Left ventricle myocardium inferior (tissue), 1 donor: ENCODE measurements at regions not wholly inside any gene's neighbourhood (a gene's known extent, or its start where the extent isn't known, plus 50 kb on each side); places are given as distances from the start of the nearest gene placed in this dataset.

Source experiments
- DNase-seq: peaks from one replicate; pipeline ENCODE4 v3.0.0-alpha.2; 2020
- H3K27ac ChIP-seq: fragments of 200-600 bp; replicated peaks from 2 replicates; pipeline ENCODE4 v1.8.0; 2021
- H3K27me3 ChIP-seq: fragments of 200-600 bp; 2 replicates; pipeline ENCODE4 v1.8.0; 2021; ENCODE audit warnings: low read depth
- H3K36me3 ChIP-seq: fragments of 200-600 bp; 2 replicates; pipeline ENCODE4 v1.8.0; 2021
- H3K4me1 ChIP-seq: fragments of 200-600 bp; 2 replicates; pipeline ENCODE4 v1.8.0; 2021
- H3K4me3 ChIP-seq: fragments of 200-600 bp; 2 replicates; pipeline ENCODE4 v1.8.0; 2021; ENCODE audit warnings: mild to moderate bottlenecking, moderate library complexity
- H3K9me3 ChIP-seq: fragments of 200-600 bp; replicated peaks from 2 replicates; pipeline ENCODE4 v1.8.0; 2021
- intact Hi-C: fragments of 100-400 bp; cut with micrococcal nuclease; formaldehyde crosslinking; loops from one replicate; pipeline ENCODE4 v1.11.0; 2022
- TF ChIP-seq, protein P1 (sequence below): fragments of 200-600 bp; IDR thresholded peaks from 2 replicates; pipeline ENCODE4 v1.8.0; 2021; ENCODE audit warnings: antibody characterized with exemption, mild to moderate bottlenecking, borderline replicate concordance
- donor health status: DM: no; HTN: yes; CAD: no; lungs with severe emphysema.

DNA sequence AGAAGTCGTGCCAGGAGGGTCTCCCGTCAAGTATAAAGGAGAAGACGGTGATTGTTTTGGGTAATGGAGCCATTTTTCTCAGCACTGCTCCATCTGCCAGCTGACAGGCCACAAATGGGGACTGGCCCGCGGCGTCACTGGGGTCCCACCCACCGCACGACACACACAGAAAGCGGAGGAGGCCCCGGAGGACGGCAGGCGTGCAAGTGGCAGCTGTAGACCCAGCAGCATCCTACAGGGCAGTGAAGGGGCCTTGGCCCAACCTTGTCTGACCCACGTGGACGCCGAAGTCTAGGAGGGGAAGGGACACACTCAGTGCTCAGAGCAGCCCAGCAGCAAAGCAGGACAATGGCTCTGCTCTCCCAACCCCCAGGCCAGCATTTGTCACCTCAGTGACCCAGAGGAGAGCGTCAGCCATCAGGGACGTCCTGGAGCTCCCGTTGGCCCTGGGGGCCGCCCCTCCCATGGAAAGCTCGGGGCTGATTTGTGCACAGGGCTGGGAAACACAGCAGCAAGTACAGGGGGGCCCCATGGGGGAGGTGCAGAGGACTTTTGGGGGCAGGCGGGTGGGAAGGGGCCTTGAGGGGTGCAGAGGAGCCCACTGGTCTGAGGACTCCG is 644.4 kb downstream of the BRD1 start:
- DNase-seq, result no peak
- no peaks in the 10 kb centered on the region for H3K36me3 ChIP-seq

GRCh38 chr22:49182416-49182815 is 645.3 kb downstream of the BRD1 start:
- TF ChIP-seq, protein P1, sequence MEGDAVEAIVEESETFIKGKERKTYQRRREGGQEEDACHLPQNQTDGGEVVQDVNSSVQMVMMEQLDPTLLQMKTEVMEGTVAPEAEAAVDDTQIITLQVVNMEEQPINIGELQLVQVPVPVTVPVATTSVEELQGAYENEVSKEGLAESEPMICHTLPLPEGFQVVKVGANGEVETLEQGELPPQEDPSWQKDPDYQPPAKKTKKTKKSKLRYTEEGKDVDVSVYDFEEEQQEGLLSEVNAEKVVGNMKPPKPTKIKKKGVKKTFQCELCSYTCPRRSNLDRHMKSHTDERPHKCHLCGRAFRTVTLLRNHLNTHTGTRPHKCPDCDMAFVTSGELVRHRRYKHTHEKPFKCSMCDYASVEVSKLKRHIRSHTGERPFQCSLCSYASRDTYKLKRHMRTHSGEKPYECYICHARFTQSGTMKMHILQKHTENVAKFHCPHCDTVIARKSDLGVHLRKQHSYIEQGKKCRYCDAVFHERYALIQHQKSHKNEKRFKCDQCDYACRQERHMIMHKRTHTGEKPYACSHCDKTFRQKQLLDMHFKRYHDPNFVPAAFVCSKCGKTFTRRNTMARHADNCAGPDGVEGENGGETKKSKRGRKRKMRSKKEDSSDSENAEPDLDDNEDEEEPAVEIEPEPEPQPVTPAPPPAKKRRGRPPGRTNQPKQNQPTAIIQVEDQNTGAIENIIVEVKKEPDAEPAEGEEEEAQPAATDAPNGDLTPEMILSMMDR, result no peak
- Histone ChIP-seq H3K4me3 (no peak overlapping the region), H3K4me1 (no peaks in the 10 kb centered on the region), H3K36me3 (no peaks in the 10 kb centered on the region), H3K27me3 (peaks cover 69% of the 10 kb centered on the region), H3K9me3 (no peaks in the 10 kb centered on the region), H3K27ac (no peak overlapping the region)
- intact Hi-C loops, result no loop called here
- DNase-seq, result no peak

More for the DNA sequence above, 644.4 kb downstream of the BRD1 start:
- H3K27me3 ChIP-seq, result peaks cover 60% of the 10 kb centered on the region
- no peak overlapping the region for H3K27ac ChIP-seq
- TF ChIP-seq, protein P1, result no peak
- intact Hi-C loops, result no loop called here
- no peaks in the 10 kb centered on the region for H3K4me1 ChIP-seq
- H3K9me3 ChIP-seq, result no peaks in the 10 kb centered on the region
- H3K4me3 ChIP-seq, result no peak overlapping the region

DNA sequence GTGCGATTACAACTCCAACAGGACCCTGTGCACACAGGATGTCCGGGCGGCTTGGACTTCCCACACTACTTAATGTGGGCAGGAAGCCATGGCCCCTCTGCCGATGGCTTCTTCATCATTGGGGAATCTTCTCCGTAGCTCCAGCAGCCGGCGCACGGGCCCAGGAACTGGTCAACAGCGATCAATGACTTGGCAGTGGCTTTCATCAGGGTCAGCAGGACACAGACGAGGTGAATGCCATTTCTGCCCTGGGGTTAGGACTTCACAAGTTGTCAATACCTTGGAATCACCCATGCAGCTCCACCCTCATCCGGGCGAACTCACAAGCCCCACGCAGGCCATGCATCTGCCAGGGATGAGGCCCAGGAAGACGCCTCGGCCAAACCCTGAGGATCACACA is 645.7 kb downstream of the BRD1 start:
- no peak for DNase-seq
- intact Hi-C loops, result no loop called here

GRCh38 chr22:49181431-49181830 is 646.2 kb downstream of the BRD1 start:
- no peak for DNase-seq
- H3K27me3 ChIP-seq, result peaks cover 67% of the 10 kb centered on the region
- peaks cover 4% of the 10 kb centered on the region for H3K9me3 ChIP-seq
- no peaks in the 10 kb centered on the region for H3K4me1 ChIP-seq
- H3K36me3 ChIP-seq, result no peaks in the 10 kb centered on the region
- TF ChIP-seq, protein P1, result no peak
- no peak overlapping the region for H3K27ac ChIP-seq
- intact Hi-C loops, result no loop called here
- H3K4me3 ChIP-seq, result no peak overlapping the region

More for the DNA sequence above, 645.7 kb downstream of the BRD1 start:
- Histone ChIP-seq H3K27ac (no peak overlapping the region), H3K4me1 (no peaks in the 10 kb centered on the region), H3K9me3 (no peaks in the 10 kb centered on the region), H3K36me3 (no peaks in the 10 kb centered on the region), H3K27me3 (peaks cover 70% of the 10 kb centered on the region), H3K4me3 (no peak overlapping the region)
- TF ChIP-seq, protein P1, result no peak

DNA sequence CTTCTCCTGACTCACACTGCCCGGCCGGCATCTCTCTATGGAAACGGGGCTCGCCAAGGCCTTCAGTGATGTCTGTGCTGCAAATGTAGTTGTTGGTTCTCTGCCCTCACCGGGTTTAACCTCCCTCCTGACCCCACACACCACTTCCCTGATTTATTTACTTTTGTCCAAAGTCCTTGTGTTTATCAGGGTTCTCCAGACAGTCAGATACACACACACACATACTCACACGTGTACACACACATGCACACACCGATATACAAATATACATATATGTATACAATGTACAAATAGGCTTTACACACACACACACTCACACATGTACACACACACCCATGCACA is 647.0 kb downstream of the BRD1 start:
- peaks cover 12% of the 10 kb centered on the region for H3K9me3 ChIP-seq
- H3K4me1 ChIP-seq, result no peaks in the 10 kb centered on the region
- no peak overlapping the region for H3K27ac ChIP-seq
- intact Hi-C loops, result no loop called here
- H3K27me3 ChIP-seq, result peaks cover 66% of the 10 kb centered on the region
- no peak for DNase-seq
- no peak overlapping the region for H3K4me3 ChIP-seq
- H3K36me3 ChIP-seq, result no peaks in the 10 kb centered on the region
- TF ChIP-seq, protein P1, result no peak
